ENCODE measurements at regions not wholly inside any gene's neighbourhood (a gene's known extent, or its start where the extent isn't known, plus 50 kb on each side); places are given as distances from the start of the nearest gene placed in this dataset.
"Not testable (repeated sequence)": the region's sequence is repeated elsewhere in the genome, so short reads cannot be mapped to it uniquely, and the experiment has no call there.

DNA sequence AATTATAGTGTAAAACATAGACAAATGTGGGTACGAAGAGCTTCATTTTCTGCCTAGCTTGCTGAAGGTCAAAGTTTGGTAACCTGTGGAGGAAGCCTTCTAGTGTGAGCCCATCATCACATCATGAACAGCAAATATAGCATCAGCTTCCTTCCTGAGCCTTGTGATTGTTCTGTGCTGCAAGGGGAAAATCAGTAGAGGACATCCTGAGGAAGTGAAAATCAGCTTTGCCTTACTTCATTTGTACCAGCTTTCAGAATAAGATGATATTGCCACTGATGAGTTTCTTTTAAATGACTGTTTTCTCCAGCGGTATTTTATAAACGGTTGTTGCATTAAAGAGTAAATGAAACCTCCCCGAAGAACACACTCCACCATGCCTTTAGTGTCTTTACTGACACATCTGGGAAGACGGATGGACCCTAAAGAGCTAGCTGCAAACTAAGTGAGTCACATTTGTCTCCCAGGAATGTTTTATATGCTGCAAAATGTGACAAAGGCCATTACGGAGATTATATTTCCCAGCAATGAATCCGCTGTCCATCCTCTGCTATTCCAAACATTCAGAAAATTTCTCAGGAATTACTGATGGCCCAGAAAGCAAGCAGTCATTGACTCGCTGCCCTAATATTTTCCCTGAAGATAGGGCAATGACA lies 1272.8 kb downstream of the SUCLG1 start:
- Histone ChIP-seq H3K4me2 (no peak overlapping the region), H3K9me3 (no peaks in the 10 kb centered on the region), H3K4me3 (no peak overlapping the region), H3K4me1 (no peaks in the 10 kb centered on the region), H3K27ac (no peak overlapping the region)
- no peak for FAIRE-seq
- no peak for DNase-seq (ENCODE audit: low read depth in 1 of 2, low spot score in 1 of 2)
- CTCF ChIA-PET = no interaction called here
- POLR2A ChIA-PET = no interaction called here
- WGBS (ENCODE audit: missing lambda C conversion rate) = 25% methylated on average over 8 of the region's 8 CpGs
- ATAC-seq = no peak
- TF ChIP-seq HOXA7 (CRISPR knock-in tag; IDR thresholded peaks at IDR 0.05) = no peak
- TF ChIP-seq FOSL2 (IDR thresholded peaks at IDR 0.05) = no peak
- no peak for TF ChIP-seq FOSL2 (CRISPR knock-in tag; IDR thresholded peaks at IDR 0.05)
- TF ChIP-seq NPAS2 (CRISPR knock-in tag; IDR thresholded peaks at IDR 0.05; ENCODE audit: borderline replicate concordance) = no peak
- TF ChIP-seq, protein P1, sequence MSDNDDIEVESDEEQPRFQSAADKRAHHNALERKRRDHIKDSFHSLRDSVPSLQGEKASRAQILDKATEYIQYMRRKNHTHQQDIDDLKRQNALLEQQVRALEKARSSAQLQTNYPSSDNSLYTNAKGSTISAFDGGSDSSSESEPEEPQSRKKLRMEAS (IDR thresholded peaks at IDR 0.05) = no peak
- TF ChIP-seq CBX2 (IDR thresholded peaks at IDR 0.05; ENCODE audit: borderline replicate concordance, low read depth) = no peak
- TF ChIP-seq RCOR1 (IDR thresholded peaks at IDR 0.05; ENCODE audit: low read depth, low read length) = no peak
- TF ChIP-seq, protein P2, sequence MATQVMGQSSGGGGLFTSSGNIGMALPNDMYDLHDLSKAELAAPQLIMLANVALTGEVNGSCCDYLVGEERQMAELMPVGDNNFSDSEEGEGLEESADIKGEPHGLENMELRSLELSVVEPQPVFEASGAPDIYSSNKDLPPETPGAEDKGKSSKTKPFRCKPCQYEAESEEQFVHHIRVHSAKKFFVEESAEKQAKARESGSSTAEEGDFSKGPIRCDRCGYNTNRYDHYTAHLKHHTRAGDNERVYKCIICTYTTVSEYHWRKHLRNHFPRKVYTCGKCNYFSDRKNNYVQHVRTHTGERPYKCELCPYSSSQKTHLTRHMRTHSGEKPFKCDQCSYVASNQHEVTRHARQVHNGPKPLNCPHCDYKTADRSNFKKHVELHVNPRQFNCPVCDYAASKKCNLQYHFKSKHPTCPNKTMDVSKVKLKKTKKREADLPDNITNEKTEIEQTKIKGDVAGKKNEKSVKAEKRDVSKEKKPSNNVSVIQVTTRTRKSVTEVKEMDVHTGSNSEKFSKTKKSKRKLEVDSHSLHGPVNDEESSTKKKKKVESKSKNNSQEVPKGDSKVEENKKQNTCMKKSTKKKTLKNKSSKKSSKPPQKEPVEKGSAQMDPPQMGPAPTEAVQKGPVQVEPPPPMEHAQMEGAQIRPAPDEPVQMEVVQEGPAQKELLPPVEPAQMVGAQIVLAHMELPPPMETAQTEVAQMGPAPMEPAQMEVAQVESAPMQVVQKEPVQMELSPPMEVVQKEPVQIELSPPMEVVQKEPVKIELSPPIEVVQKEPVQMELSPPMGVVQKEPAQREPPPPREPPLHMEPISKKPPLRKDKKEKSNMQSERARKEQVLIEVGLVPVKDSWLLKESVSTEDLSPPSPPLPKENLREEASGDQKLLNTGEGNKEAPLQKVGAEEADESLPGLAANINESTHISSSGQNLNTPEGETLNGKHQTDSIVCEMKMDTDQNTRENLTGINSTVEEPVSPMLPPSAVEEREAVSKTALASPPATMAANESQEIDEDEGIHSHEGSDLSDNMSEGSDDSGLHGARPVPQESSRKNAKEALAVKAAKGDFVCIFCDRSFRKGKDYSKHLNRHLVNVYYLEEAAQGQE (IDR thresholded peaks at IDR 0.05) = no peak
- no peak for TF ChIP-seq SREBF2 (IDR thresholded peaks at IDR 0.05)
- TF ChIP-seq HEYL (CRISPR knock-in tag; IDR thresholded peaks at IDR 0.05) = no peak
- no peak for TF ChIP-seq FOSB (CRISPR knock-in tag; IDR thresholded peaks at IDR 0.05)
- TF ChIP-seq MYC (IDR thresholded peaks at IDR 0.05; ENCODE audit: borderline replicate concordance, low read length) = no peak
- no peak for TF ChIP-seq ESRRA (IDR thresholded peaks at IDR 0.05; ENCODE audit: borderline replicate concordance, low read length)
- TF ChIP-seq, protein P3, sequence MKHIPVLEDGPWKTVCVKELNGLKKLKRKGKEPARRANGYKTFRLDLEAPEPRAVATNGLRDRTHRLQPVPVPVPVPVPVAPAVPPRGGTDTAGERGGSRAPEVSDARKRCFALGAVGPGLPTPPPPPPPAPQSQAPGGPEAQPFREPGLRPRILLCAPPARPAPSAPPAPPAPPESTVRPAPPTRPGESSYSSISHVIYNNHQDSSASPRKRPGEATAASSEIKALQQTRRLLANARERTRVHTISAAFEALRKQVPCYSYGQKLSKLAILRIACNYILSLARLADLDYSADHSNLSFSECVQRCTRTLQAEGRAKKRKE (CRISPR knock-in tag; IDR thresholded peaks at IDR 0.05; ENCODE audit: low read depth) = no peak
- TF ChIP-seq HDAC2 (IDR thresholded peaks at IDR 0.05) = no peak
- TF ChIP-seq, protein P4, sequence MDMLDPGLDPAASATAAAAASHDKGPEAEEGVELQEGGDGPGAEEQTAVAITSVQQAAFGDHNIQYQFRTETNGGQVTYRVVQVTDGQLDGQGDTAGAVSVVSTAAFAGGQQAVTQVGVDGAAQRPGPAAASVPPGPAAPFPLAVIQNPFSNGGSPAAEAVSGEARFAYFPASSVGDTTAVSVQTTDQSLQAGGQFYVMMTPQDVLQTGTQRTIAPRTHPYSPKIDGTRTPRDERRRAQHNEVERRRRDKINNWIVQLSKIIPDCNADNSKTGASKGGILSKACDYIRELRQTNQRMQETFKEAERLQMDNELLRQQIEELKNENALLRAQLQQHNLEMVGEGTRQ (IDR thresholded peaks at IDR 0.05) = no peak

DNA sequence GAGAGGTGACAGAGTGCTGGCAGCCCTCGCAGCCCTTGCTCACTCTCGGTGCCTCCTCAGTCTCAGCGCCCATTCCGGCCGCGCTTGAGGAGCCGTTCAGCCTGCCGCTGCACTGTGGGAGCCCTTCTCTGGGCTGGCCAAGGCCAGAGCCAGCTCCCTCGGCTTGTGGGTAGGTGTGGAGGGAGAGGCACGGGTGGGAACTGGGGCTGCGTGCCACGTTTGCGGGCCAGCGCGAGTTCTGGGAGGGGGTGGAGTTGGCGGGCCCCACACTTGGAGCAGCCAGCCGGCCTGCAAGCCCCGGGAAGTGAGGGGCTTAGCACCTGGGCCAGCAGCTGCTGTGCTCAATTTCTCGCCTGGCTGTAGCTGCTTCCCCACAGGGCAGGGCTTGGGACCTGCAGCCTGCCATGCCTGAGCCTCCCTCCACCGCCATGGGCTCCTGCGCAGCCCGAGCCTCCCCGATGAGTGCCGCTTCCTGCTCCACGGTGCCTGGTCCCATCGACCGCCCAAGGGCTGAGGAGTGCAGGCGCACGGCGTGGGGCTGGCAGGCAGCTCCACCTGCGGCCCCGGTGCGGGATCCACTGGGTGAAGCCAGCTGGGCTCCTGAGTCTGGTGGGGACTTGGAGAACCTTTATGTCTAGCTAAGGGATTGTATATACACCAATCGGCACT lies 1278.1 kb downstream of the SUCLG1 start:
- DNase-seq (ENCODE audit: low read depth in 1 of 2, low spot score in 1 of 2); POLR2A ChIA-PET; H3K4me3 ChIP-seq; H3K4me2 ChIP-seq; ATAC-seq; FAIRE-seq; CTCF ChIA-PET; H3K4me1 ChIP-seq; H3K9me3 ChIP-seq; H3K27ac ChIP-seq: not testable (repeated sequence)
- WGBS (ENCODE audit: missing lambda C conversion rate) = 77% methylated on average over 9 of the region's 34 CpGs

DNA sequence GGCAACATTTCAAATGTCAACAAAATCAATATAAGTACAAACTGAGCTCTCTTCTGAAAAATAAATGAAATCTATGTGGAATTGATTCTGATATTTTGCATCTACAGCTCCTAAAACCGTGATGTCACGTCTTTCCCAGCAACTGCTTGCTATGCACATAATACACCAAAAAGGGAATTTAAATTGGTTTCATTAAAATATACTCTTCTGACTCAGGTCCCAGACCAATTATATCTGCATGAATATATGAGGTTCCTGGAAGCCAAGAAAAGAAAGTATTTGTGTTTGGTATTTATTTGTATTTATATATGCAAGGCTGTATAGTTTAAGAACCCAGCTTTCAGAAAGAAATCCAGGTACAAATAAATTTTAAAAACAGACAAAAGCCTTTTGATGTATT lies 1282.5 kb downstream of the SUCLG1 start:
- Histone ChIP-seq H3K4me1 (no peaks in the 10 kb centered on the region), H3K9me3 (no peaks in the 10 kb centered on the region; the same call in 2 of the 3 replicates), H3K4me3 (no peak overlapping the region), H3K4me2 (no peak overlapping the region), H3K27ac (no peak overlapping the region)
- 3% methylated on average over 2 of the region's 2 CpGs for WGBS (ENCODE audit: missing lambda C conversion rate)
- ChIA-PET CTCF (no interaction called here), POLR2A (no interaction called here)
- DNase-seq (ENCODE audit: low read depth in 1 of 2, low spot score in 1 of 2) (no peak), FAIRE-seq (no peak), ATAC-seq (no peak)
- no peak for TF ChIP-seq TP53 (CRISPR knock-in tag; IDR thresholded peaks at IDR 0.05)
- no peak for TF ChIP-seq CHD2 (IDR thresholded peaks at IDR 0.05; ENCODE audit: low read length, partially characterized antibody)
- TF ChIP-seq, protein P5, sequence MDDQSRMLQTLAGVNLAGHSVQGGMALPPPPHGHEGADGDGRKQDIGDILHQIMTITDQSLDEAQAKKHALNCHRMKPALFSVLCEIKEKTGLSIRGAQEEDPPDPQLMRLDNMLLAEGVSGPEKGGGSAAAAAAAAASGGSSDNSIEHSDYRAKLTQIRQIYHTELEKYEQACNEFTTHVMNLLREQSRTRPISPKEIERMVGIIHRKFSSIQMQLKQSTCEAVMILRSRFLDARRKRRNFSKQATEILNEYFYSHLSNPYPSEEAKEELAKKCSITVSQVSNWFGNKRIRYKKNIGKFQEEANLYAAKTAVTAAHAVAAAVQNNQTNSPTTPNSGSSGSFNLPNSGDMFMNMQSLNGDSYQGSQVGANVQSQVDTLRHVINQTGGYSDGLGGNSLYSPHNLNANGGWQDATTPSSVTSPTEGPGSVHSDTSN (IDR thresholded peaks at IDR 0.05) = no peak
- no peak for TF ChIP-seq EP300 (IDR thresholded peaks at IDR 0.05)
- TF ChIP-seq CBX2 (IDR thresholded peaks at IDR 0.05; ENCODE audit: borderline replicate concordance, low read depth) = no peak
- TF ChIP-seq NFE2L2 (conservative IDR thresholded peaks at IDR 0.05; ENCODE audit: low read length) = no peak
- no peak for TF ChIP-seq SMC3 (IDR thresholded peaks at IDR 0.05)
- no peak for TF ChIP-seq FOSB (CRISPR knock-in tag; IDR thresholded peaks at IDR 0.05)
- TF ChIP-seq POLR2AphosphoS2 (conservative IDR thresholded peaks at IDR 0.05; ENCODE audit: low read length) = no peak
